Heart right ventricle (tissue), 16 donors: ENCODE measurements at regions not wholly inside any gene's neighbourhood (a gene's known extent, or its start where the extent isn't known, plus 50 kb on each side); places are given as distances from the start of the nearest gene placed in this dataset.

ENCODE experiments used
- ATAC-seq, 8 donors: fragments of 200-7000 bp; cut with Tn5 transposase; one replicate each; pipeline ENCODE4 v1.9.1; 2020; ENCODE audit warnings: mild to moderate bottlenecking in 8 of 8, moderate library complexity in 8 of 8, moderate number of reproducible peaks in 1 of 8
- DNase-seq, 2 donors: peaks; one replicate each; pipeline ENCODE4 v3.0.0-alpha.2; 2020
- H3K27ac ChIP-seq, 10 donors: fragments of 200-600 bp; sonication (generic) in 2 of 10; one replicate each; pipeline versions ENCODE4 v1.5.0 to v1.8.0; 2020 to 2022; ENCODE audit warnings: mild to moderate bottlenecking in 3 of 10
- H3K27me3 ChIP-seq, 7 donors: fragments of 200-600 bp; one replicate each; pipeline ENCODE4 v1.8.0; 2021 to 2022; ENCODE audit warnings: mild to moderate bottlenecking in 2 of 7
- H3K36me3 ChIP-seq, 9 donors: fragments of 200-600 bp; sonication (generic) in 1 of 9; one replicate each; pipeline versions ENCODE4 v1.5.0 to v1.8.0; 2020 to 2022; ENCODE audit warnings: mild to moderate bottlenecking in 2 of 9
- H3K4me1 ChIP-seq, 9 donors: fragments of 200-600 bp; sonication (generic) in 1 of 9; one replicate each; pipeline versions ENCODE4 v1.5.0 to v1.8.0; 2020 to 2022; ENCODE audit warnings: mild to moderate bottlenecking in 4 of 9
- H3K4me3 ChIP-seq, 10 donors: fragments of 200-600 bp; sonication (generic) in 2 of 10; one replicate each; pipeline versions ENCODE4 v1.5.0 to v1.8.0; 2020 to 2022; ENCODE audit warnings: mild to moderate bottlenecking in 7 of 10, moderate library complexity in 2 of 10
- H3K9me3 ChIP-seq, 11 donors: fragments of 200-600 bp in 10 of 11; sonication (generic) in 2 of 11; one replicate each; pipeline versions ENCODE4 v1.5.0 to v1.8.0; 2013 to 2022; ENCODE audit warnings: mild to moderate bottlenecking in 2 of 11, control low read depth in 1 of 11, moderate library complexity in 1 of 11
- CTCF ChIP-seq, 9 donors: fragments of 200-600 bp; sonication (generic) in 2 of 9; IDR thresholded peaks; one replicate each; pipeline versions ENCODE4 v1.5.0 to v1.8.0; 2021 to 2022; ENCODE audit warnings: antibody characterized with exemption in 9 of 9, mild to moderate bottlenecking in 5 of 9, moderate library complexity in 1 of 9
- WGBS, 2 donors: extraction: QIAGEN DNeasy Blood & Tissue Kit; methylation state at CpG; one replicate each; pipeline ENCODE4 v1.1.7; 2013; ENCODE audit warnings: inconsistent platforms in 1 of 2; 5-methylcytosine and 5-hydroxymethylcytosine counted together
- intact Hi-C, 10 donors: fragments of 100-400 bp; cut with DNase I; formaldehyde crosslinking; loops; one replicate each; pipeline versions ENCODE4 v1.11.1 to v1.14.2; 2022
- donor health status: Arrhythmogenic right ventricular cardiomyopathy.
- donor health status: ischemic (EF 13 %, LVEDD 7.1; RV severe dilation, severe dysfunction).
- donor health status: healthy with polysubstance abuse.
- donor health status: DM: no; HTN: yes; CAD: no.
- donor health status: DM: no; HTN: no; CAD: no.
- donor health status: ischemic (EF 25% LVEDD 6.9; RV normal size, moderate dysfunction).
- donor health status: ischemic (EF 25% LVEDD 5.7; RV mildly dilated, moderate dysfunction).
- donor health status: healthy.
- donor health status: DM: yes; HTN: yes; CAD: no.
- donor health status: Ischemic cardiomyopathy.
- donor health status: ischemic (EF 35%, LVEDD 5.7; RV mildly dilated, moderate dysfunction).
- donor health status: nonischemic (EF 11% LVEDD 7.7; RV severe dilation, severe dysfunction).
- donor health status: DM: yes; HTN: yes; CAD: no.
- donor health status: PGD.
- donor health status: ischemic (EF 29% LVEDD 5.4; RV normal size, mild dysfunction).
- donor health status: nonischemic (EF 23%, LVEDD 6.1; RV moderate dilation, normal function).

GRCh38 chr1:57789936-57790335 lies 366.1 kb upstream of the DAB1 start:
- DNase-seq (no peak), ATAC-seq (no peak)
- no peak for TF ChIP-seq CTCF (IDR thresholded peaks at IDR 0.05)
- no peaks in the 10 kb centered on the region for H3K36me3 ChIP-seq
- 74 to 84% methylated on average over 5 of the region's 5 CpGs for WGBS, 2 donors
- intact Hi-C loops, result no loop called here
- no peaks in the 10 kb centered on the region for H3K4me1 ChIP-seq
- H3K4me3 ChIP-seq, result no peak overlapping the region
- H3K27ac ChIP-seq, result no peak overlapping the region
- no peaks in the 10 kb centered on the region for H3K9me3 ChIP-seq
- H3K27me3 ChIP-seq, result peaks cover 0 to 4% (median 0%) of the 10 kb centered on the region in 7 donors

GRCh38 chr1:57788313-57788712 lies 364.5 kb upstream of the DAB1 start:
- Histone ChIP-seq H3K27me3 (no peaks in the 10 kb centered on the region), H3K36me3 (no peaks in the 10 kb centered on the region), H3K4me1 (no peaks in the 10 kb centered on the region), H3K27ac (no peak overlapping the region), H3K4me3 (no peak overlapping the region), H3K9me3 (no peaks in the 10 kb centered on the region)
- TF ChIP-seq CTCF (IDR thresholded peaks at IDR 0.05), result no peak
- DNase-seq (no peak), ATAC-seq (no peak)
- 40 to 49% methylated on average over 1 of the region's 1 CpG for WGBS, 2 donors
- intact Hi-C loops, result no loop called here

DNA sequence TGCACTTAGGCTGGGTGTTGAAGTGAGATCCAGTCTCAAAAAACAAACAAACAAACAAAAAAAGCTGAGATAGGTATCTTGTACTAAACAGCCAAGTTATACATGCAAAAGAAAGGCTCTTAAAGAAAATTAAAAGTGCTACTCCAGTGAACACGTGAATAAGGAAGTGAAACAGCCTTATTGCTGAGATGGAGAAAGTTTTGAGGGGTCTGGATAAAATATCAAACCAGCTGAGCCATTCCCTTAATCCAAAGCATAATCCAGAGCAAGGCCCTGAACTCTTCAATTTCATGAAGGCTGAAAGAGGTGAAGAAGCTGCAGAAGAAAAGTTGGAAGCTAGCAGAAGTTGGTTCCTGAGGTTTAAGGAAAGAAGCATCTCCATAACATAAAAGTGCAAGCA lies 360.5 kb upstream of the DAB1 start:
- Histone ChIP-seq H3K4me1 (no peaks in the 10 kb centered on the region), H3K27ac (no peak overlapping the region), H3K9me3 (no peaks in the 10 kb centered on the region), H3K27me3 (no peaks in the 10 kb centered on the region), H3K4me3 (no peak overlapping the region), H3K36me3 (no peaks in the 10 kb centered on the region)
- 66 to 73% methylated on average over 1 of the region's 1 CpG for WGBS, 2 donors
- no peak for DNase-seq
- no peak for TF ChIP-seq CTCF (IDR thresholded peaks at IDR 0.05)
- intact Hi-C loops, result no loop called here
- ATAC-seq, result no peak

DNA sequence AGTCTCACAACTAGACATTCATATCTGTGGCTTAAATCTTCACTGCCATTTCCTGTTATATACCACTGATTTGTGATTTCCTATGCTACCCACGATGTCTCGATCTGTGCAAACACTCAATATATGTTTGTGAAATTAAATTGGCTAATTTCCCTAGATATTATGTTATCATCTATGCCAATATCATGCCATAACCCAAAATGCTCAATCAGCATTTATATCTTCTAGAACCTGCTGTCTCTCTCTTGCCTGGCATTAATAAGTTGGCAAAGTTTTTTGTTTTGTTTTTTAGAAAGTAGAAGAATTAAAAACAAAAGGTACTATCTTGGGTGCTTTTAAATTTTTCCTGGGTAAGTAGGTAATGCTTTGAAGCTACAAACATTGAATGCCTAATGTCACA lies 358.5 kb upstream of the DAB1 start:
- ATAC-seq (no peak), DNase-seq (no peak)
- intact Hi-C loops, result no loop called here
- no peaks in the 10 kb centered on the region for H3K9me3 ChIP-seq
- no peak overlapping the region for H3K4me3 ChIP-seq
- no peaks in the 10 kb centered on the region for H3K4me1 ChIP-seq
- H3K36me3 ChIP-seq, result no peaks in the 10 kb centered on the region
- WGBS, 2 donors, result 62 to 72% methylated on average over 2 of the region's 2 CpGs
- H3K27me3 ChIP-seq, result peaks cover 0 to 3% (median 0%) of the 10 kb centered on the region in 7 donors
- H3K27ac ChIP-seq, result no peak overlapping the region
- TF ChIP-seq CTCF (IDR thresholded peaks at IDR 0.05), result no peak
